ENCODE measurements at regions not wholly inside any gene's neighbourhood (a gene's known extent, or its start where the extent isn't known, plus 50 kb on each side); places are given as distances from the start of the nearest gene placed in this dataset.

DNA sequence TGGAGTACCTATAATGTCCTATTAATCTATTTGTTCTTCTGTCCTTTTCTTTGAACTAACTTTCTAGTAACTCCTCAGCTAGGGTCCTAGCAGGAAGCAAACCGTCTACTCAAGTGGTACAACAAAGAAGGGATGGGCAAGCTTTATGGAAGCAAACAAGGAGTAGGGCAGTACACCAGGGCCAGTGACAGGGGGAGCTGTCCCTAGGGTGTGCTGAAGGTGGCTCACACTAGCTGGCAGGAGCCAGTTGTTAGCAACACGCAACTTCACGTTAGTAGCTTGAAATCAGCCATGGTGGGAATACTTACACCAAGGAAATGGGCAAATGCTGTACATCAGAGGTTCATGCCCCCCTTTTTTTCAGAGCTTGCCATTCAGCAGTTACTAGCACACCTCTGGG, 74.0 kb upstream of the EYA2 start:
- no peak for DNase-seq (ENCODE audit: low spot score in 2 of 2)
- no peaks in the 10 kb centered on the region for H3K4me1 ChIP-seq
- no peaks in the 10 kb centered on the region for H3K36me3 ChIP-seq (replicated peaks)
- in situ Hi-C loops (cut with MboI; ENCODE audit: low sequenced_read_pairs): no loop called here
- H3K4me3 ChIP-seq: no peak overlapping the region
- H3K27me3 ChIP-seq (ENCODE audit: low read depth): no peaks in the 10 kb centered on the region; the same call in 1 of the 2 replicates
- no peaks in the 10 kb centered on the region for H3K9me3 ChIP-seq

DNA sequence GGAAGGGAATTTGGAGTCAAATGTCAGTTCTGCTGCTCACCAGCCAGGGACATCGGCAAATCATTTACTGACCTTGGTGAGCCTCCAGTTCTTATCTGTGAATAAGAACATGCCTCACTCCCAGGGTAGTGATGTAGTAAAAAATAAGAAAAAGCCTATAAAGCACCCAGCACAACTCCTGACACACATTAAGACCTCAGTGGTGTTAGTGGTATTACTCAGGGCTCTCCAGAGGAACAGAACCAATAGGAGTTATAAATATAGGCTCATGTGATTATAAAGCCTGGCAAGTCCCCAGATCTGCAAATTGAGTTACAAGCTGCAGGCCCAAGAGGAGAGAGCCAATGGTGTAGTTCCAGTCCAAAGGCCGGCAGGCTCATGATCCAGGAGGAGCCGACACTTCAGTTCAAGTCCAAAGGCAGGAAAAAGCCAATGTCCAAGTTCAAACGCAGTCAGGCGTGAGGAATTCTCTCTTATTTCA, 71.3 kb upstream of the EYA2 start:
- Histone ChIP-seq H3K36me3 (replicated peaks) (no peaks in the 10 kb centered on the region), H3K27me3 (ENCODE audit: low read depth) (no peaks in the 10 kb centered on the region; the same call in 1 of the 2 replicates), H3K9me3 (no peaks in the 10 kb centered on the region), H3K4me1 (no peaks in the 10 kb centered on the region), H3K4me3 (no peak overlapping the region)
- DNase-seq (ENCODE audit: low spot score in 2 of 2): no peak
- in situ Hi-C loops (cut with MboI; ENCODE audit: low sequenced_read_pairs): no loop called here

DNA sequence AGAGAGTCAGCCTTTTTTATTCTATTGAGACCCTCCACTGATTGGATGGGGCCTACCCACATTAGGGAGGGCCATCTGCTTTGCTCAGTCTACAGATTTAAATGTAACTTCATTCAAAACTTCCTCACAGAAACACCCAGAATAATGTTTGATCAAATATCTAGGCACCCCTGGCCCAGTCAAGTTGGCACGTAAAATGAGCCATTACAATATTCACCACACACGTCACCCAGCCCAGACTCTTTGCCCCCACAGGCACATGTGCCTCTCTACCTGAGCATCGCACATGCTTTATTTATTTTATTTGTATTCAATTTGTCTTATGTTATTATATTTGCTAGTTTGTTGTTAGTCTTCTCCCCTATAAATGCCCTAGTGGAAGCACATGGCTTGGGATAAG, 70.9 kb upstream of the EYA2 start:
- Histone ChIP-seq H3K4me1 (no peaks in the 10 kb centered on the region), H3K27me3 (ENCODE audit: low read depth) (no peaks in the 10 kb centered on the region; the same call in 1 of the 2 replicates), H3K4me3 (no peak overlapping the region), H3K36me3 (replicated peaks) (no peaks in the 10 kb centered on the region), H3K9me3 (no peaks in the 10 kb centered on the region)
- DNase-seq (ENCODE audit: low spot score in 2 of 2): no peak
- in situ Hi-C loops (cut with MboI; ENCODE audit: low sequenced_read_pairs): no loop called here

DNA sequence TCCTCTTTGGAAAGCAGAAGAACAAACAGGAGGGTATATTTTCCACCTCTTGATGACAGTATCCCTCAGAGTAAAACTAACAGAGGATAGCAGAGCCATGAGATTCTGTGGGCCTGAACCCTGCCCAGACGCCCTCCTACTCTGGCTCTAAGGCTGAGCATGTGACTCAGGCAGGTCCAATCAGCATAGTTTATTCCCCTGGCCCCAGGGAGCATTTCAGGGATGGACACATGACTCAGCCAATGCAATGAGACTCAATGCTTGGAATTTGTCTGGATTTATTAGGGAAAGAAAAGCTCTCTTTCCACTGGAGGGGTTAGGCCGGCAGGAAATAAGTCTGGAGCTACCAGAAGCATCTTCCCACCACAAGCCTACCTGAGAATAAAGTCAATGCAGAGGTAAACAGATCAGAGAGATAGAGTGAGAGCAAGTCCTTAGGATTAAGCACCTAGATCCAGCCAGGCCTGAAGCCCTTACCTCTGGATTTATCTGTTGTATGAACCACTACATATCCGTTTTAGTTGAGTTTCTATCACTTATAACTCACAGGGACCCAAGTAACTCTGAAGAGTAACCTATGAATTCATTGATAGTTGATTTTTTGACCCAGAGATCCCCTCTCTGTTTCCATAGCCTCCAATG, 68.2 kb upstream of the EYA2 start:
- Histone ChIP-seq H3K27me3 (ENCODE audit: low read depth) (no peaks in the 10 kb centered on the region; the same call in 1 of the 2 replicates), H3K9me3 (no peaks in the 10 kb centered on the region), H3K36me3 (replicated peaks) (no peaks in the 10 kb centered on the region), H3K4me3 (no peak overlapping the region), H3K4me1 (no peaks in the 10 kb centered on the region)
- DNase-seq (ENCODE audit: low spot score in 2 of 2): no peak
- in situ Hi-C loops (cut with MboI; ENCODE audit: low sequenced_read_pairs): no loop called here

DNA sequence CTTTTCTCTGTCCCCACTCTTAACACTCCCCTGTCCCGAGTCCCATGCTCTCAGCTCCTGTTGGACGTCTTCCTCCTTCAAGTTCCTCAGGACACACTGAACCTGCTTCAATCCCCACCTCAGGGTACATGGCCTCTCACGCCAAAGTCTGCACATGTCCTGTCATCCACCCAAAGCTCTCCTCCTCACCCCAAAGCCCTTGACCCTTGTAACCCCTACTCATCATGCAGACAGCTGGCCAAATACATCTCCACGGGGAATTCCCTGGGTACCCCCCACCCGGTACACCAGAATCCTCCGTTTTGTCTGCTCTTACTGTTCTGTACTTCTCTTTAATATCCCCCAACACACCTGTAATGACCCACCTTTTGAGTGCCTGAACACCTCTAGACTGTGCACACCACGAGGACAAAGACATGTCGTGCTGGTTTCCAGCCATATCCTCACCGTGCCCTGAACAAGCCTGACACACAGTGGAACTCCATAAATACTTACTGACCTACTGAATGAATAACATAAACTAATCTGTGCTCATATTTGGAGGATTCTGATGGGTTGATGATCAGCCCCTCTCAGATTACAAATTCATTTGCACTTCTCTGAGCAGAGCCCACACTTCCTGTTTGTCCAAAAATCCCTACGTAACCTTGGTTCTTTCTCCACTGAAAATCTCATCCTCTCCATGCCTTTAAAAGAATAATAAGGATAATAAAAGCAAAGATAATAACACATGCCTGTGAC, 66.8 kb upstream of the EYA2 start:
- H3K36me3 ChIP-seq (replicated peaks): no peaks in the 10 kb centered on the region
- no peak for DNase-seq (ENCODE audit: low spot score in 2 of 2)
- in situ Hi-C loops (cut with MboI; ENCODE audit: low sequenced_read_pairs): no loop called here

DNA sequence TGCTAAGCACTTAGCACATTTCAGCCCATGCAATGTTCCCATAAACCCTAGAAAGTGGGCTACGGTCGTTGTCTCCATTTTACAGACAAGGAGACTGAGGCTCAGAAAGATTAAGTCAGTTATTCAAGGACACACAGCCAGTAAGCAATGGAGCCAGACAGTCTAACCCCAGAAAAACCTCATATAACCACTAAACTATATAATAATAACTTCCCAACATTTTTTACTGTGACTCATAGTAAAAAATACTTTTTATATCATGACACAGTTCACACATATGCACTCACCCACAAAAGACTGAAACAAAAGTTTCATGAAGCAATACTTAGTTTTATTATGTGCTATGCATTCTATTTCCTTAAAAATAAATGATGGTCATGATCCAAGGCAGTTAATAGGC, 66.2 kb upstream of the EYA2 start:
- no peak for DNase-seq (ENCODE audit: low spot score in 2 of 2)
- Histone ChIP-seq H3K4me1 (no peaks in the 10 kb centered on the region), H3K4me3 (no peak overlapping the region), H3K36me3 (replicated peaks) (no peaks in the 10 kb centered on the region), H3K27me3 (ENCODE audit: low read depth) (no peaks in the 10 kb centered on the region), H3K9me3 (no peaks in the 10 kb centered on the region)
- in situ Hi-C loops (cut with MboI; ENCODE audit: low sequenced_read_pairs): no loop called here

More for the DNA sequence above, 66.8 kb upstream of the EYA2 start:
- no peaks in the 10 kb centered on the region for H3K27me3 ChIP-seq (ENCODE audit: low read depth)
- H3K4me3 ChIP-seq: no peak overlapping the region
- no peaks in the 10 kb centered on the region for H3K4me1 ChIP-seq
- no peaks in the 10 kb centered on the region for H3K9me3 ChIP-seq

DNA sequence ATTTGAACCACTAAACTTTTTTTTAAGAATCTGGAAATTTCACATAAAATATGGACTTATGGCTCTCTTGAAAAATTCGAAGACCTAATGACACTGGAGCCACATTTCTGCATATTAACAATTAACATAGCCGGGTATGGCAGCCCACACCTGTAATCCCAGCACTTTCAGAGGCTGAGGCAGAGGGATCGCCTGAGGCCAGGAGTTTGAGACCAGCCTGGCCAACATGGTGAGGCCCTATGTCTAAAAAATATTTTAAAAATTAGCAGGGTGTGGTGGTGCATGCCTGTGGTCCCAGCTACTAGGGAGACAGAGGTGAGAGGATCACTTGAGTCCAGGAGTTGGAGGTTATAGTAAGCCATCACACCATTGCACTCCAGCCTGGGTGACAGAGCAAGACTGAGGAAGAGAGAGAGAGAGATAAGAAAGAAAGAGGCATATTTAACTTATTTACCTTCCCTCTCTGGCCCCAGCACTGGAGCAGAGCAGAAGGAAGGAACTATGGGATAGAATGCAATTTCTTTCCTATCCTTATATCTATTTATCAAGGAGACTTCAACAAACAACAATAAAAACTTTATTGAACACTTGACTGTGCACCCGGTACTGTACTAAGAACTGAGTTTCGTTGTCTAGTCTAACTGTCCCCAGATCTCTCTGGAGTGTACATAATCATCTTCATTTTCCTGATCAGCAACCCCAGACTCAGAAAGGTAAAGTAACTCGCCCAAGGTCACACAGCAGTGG, 63.6 kb upstream of the EYA2 start:
- 0 out of 2 replicates have a peak, but pooled peaks cover 2% of the 10 kb centered on the region for H3K27me3 ChIP-seq (ENCODE audit: low read depth)
- H3K4me3 ChIP-seq: no peak overlapping the region
- in situ Hi-C loops (cut with MboI; ENCODE audit: low sequenced_read_pairs): no loop called here

DNA sequence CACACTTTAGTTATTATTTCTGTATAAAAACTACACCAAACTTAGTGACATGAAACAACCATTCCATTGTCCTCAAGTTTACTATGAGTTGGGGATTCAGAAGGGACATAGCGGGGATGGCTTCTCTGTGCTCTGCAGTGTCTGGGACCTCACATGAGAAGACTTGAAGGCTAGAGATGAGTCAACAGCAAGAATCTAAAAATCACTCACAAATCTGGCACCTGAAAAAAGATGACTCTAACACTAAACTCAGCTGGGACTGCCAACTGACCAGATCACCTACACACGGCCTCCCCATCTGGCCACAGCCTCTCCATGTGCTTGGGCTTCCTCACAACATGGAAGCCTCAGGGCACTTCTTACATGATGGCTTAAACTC, 63.0 kb upstream of the EYA2 start:
- Histone ChIP-seq H3K36me3 (replicated peaks) (no peaks in the 10 kb centered on the region), H3K4me1 (no peaks in the 10 kb centered on the region), H3K9me3 (no peaks in the 10 kb centered on the region), H3K27me3 (ENCODE audit: low read depth) (0 out of 2 replicates have a peak, but pooled peaks cover 4% of the 10 kb centered on the region), H3K4me3 (no peak overlapping the region)
- in situ Hi-C loops (cut with MboI; ENCODE audit: low sequenced_read_pairs): no loop called here
- DNase-seq (ENCODE audit: low spot score in 2 of 2): no peak

More for the DNA sequence above, 63.6 kb upstream of the EYA2 start:
- Histone ChIP-seq H3K9me3 (no peaks in the 10 kb centered on the region), H3K4me1 (no peaks in the 10 kb centered on the region), H3K36me3 (replicated peaks) (no peaks in the 10 kb centered on the region)
- DNase-seq (ENCODE audit: low spot score in 2 of 2): no peak

DNA sequence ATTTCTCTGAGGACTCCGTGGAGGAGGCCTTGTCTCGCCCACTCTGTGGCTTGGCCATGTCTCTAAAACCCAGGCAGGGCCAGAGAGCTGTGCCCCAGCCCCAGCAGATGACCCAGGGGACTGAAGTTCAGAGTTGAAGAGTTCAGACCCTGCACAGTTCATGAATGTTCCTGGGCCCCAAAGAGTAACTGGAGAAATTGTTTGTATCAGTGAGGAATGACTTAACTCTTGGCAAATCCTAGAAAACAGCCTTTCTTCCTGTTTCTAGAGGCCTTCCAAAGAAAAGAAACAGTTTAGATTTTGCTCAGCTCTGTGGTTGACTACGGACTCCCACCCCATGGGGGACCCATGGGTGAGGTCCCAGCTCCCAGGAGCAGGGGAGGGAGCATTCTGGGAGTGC, 62.1 kb upstream of the EYA2 start:
- H3K4me3 ChIP-seq: no peak overlapping the region
- H3K9me3 ChIP-seq: no peaks in the 10 kb centered on the region

DNA sequence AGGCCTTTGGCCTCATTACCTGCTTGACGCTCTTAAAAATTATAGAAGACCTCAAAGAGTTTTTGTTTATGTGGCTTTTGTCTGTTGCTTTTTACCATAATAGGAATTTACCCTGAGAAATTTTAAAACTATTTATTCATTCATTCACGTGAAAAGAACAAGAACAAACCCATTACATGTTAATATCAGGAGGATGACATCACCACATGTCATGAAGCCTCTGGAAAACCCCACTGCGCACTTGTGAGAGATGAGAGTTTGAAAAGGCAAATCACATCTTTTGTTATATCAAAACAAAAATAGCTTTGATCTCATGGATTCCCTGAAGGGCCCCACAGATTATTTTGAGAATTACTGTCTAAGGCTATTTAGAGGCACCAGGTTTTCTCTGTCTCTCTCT, 61.3 kb upstream of the EYA2 start:
- H3K27me3 ChIP-seq (ENCODE audit: low read depth): 0 out of 2 replicates have a peak, but pooled peaks cover 4% of the 10 kb centered on the region
- H3K9me3 ChIP-seq: no peaks in the 10 kb centered on the region
- H3K4me1 ChIP-seq: no peaks in the 10 kb centered on the region
- no peaks in the 10 kb centered on the region for H3K36me3 ChIP-seq (replicated peaks)
- DNase-seq (ENCODE audit: low spot score in 2 of 2): no peak
- in situ Hi-C loops (cut with MboI; ENCODE audit: low sequenced_read_pairs): no loop called here
- H3K4me3 ChIP-seq: no peak overlapping the region

More for the DNA sequence above, 62.1 kb upstream of the EYA2 start:
- H3K36me3 ChIP-seq (replicated peaks): no peaks in the 10 kb centered on the region
- in situ Hi-C loops (cut with MboI; ENCODE audit: low sequenced_read_pairs): no loop called here
- DNase-seq (ENCODE audit: low spot score in 2 of 2): no peak
- H3K27me3 ChIP-seq (ENCODE audit: low read depth): 0 out of 2 replicates have a peak, but pooled peaks cover 4% of the 10 kb centered on the region
- no peaks in the 10 kb centered on the region for H3K4me1 ChIP-seq

DNA sequence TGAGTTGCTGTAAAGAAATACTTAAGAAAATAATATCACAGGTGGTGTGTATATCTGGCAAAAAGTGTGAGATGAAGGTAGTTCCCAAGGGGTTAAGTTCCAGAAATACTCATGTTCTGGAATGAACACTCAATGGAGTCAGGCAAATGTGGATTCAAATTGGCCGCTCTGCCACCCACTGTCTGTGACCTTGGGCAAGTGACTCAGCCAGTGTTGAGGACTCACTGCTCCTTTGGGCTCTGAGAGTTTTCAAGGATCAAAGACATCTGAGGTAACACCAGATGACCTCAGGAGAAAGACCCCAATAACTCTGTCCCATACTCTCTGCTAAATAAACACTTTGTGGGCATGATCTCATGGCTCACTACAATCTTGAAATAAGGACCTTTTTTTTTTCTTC, 59.2 kb upstream of the EYA2 start:
- DNase-seq (ENCODE audit: low spot score in 2 of 2): no peak
- Histone ChIP-seq H3K36me3 (replicated peaks) (no peaks in the 10 kb centered on the region), H3K9me3 (no peaks in the 10 kb centered on the region), H3K27me3 (ENCODE audit: low read depth) (0 out of 2 replicates have a peak, but pooled peaks cover 4% of the 10 kb centered on the region), H3K4me1 (no peaks in the 10 kb centered on the region), H3K4me3 (no peak overlapping the region)
- in situ Hi-C loops (cut with MboI; ENCODE audit: low sequenced_read_pairs): no loop called here

DNA sequence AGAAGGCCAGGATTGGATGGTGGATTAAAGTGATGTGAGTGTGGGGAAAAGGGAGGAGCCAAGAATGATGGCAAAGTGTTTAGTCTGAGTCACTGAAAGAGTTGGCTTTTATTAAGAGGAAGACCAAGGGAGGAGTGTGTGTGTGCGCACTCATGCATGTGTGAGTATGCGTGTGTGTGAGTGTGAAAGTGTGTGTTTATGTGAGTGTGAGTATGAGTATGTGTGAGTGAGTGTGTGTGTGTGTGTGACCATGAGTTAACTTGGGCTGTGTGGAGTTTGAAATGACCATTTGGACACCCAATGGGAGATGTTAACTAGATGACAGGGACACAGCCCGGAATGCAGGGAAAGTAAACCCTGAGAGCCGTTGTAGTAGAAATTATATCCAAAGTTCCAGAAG, 57.6 kb upstream of the EYA2 start:
- H3K36me3 ChIP-seq (replicated peaks): no peaks in the 10 kb centered on the region
- in situ Hi-C loops (cut with MboI; ENCODE audit: low sequenced_read_pairs): no loop called here
- no peaks in the 10 kb centered on the region for H3K9me3 ChIP-seq
- 0 out of 2 replicates have a peak, but pooled peaks cover 9% of the 10 kb centered on the region for H3K27me3 ChIP-seq (ENCODE audit: low read depth)
- H3K4me3 ChIP-seq: no peak overlapping the region
- no peak for DNase-seq (ENCODE audit: low spot score in 2 of 2)
- H3K4me1 ChIP-seq: no peaks in the 10 kb centered on the region

DNA sequence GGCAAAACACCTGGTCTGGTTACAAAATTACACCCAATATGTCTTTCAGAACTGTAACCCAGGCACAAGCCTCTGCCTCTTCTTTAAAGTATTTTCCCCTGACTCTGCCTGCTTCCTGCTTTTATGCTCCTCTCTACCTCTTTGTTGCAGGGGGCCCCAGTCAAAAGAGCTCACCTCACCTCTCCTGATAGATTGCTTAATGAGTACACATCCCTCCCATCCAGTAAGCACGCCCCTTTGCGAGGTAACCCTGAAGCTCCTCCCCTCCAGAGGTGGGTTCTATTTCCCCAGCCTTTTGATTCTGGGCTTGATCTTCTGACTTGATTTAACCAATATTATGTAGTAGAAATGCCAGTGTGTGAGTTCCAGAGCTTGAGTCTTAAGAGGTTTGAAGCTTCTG, 56.6 kb upstream of the EYA2 start:
- no peak overlapping the region for H3K4me3 ChIP-seq
- no peaks in the 10 kb centered on the region for H3K9me3 ChIP-seq
- 0 out of 2 replicates have a peak, but pooled peaks cover 9% of the 10 kb centered on the region for H3K27me3 ChIP-seq (ENCODE audit: low read depth)
- no peak for DNase-seq (ENCODE audit: low spot score in 2 of 2)
- in situ Hi-C loops (cut with MboI; ENCODE audit: low sequenced_read_pairs): no loop called here
- H3K4me1 ChIP-seq: no peaks in the 10 kb centered on the region
- no peaks in the 10 kb centered on the region for H3K36me3 ChIP-seq (replicated peaks)

Measured in HAP-1 (cell line).